GM23338 (cell line): ENCODE measurements at regions not wholly inside any gene's neighbourhood (a gene's known extent, or its start where the extent isn't known, plus 50 kb on each side); places are given as distances from the start of the nearest gene placed in this dataset.

Experiments
- ATAC-seq: fragments of 200-7000 bp; cut with Tn5 transposase; 3 replicates; pipeline ENCODE4 v1.9.1; 2020
- DNase-seq: peaks from one replicate; pipeline ENCODE4 v3.0.0-alpha.2; 2015; ENCODE audit warnings: low spot score
- H2AFZ ChIP-seq: fragments of 200-600 bp; sonication (generic); 2 replicates; pipeline ENCODE4 v1.8.0; 2016; ENCODE audit warnings: antibody characterized with exemption, mild to moderate bottlenecking, moderate library complexity
- H3F3A ChIP-seq: fragments of 200-600 bp; sonication (generic); replicated peaks from 2 replicates; pipeline ENCODE4 v1.8.0; 2017; ENCODE audit warnings: antibody characterized with exemption, mixed run types, low read depth
- H3K27ac ChIP-seq: fragments of 200-600 bp; sonication (generic); 2 replicates; pipeline ENCODE4 v1.6.1; 2016; ENCODE audit warnings: low read depth
- H3K27me3 ChIP-seq: fragments of 200-600 bp; sonication (generic); 2 replicates; pipeline ENCODE4 v1.8.0; 2016; ENCODE audit warnings: mild to moderate bottlenecking, mixed run types, moderate library complexity; ENCODE audit not compliant: insufficient read depth
- H3K36me3 ChIP-seq: fragments of 200-600 bp; sonication (generic); 2 replicates; pipeline ENCODE4 v1.8.0; 2016; ENCODE audit warnings: mild to moderate bottlenecking; ENCODE audit not compliant: insufficient read depth
- H3K4me1 ChIP-seq: fragments of 200-600 bp; sonication (generic); 2 replicates; pipeline ENCODE4 v1.8.0; 2016; ENCODE audit warnings: mild to moderate bottlenecking, moderate library complexity; ENCODE audit not compliant: insufficient read depth
- H3K4me2 ChIP-seq: fragments of 200-600 bp; sonication (generic); 2 replicates; pipeline ENCODE4 v1.7.1; 2017; ENCODE audit warnings: mixed run types
- H3K4me3 ChIP-seq: fragments of 200-600 bp; sonication (generic); 2 replicates; pipeline ENCODE4 v1.6.1; 2016; ENCODE audit warnings: mixed run types
- H3K79me2 ChIP-seq: fragments of 200-600 bp; sonication (generic); replicated peaks from 2 replicates; pipeline ENCODE4 v1.8.0; 2017; ENCODE audit warnings: mild to moderate bottlenecking; ENCODE audit not compliant: insufficient read depth
- H3K9me2 ChIP-seq: fragments of 200-600 bp; sonication (generic); 2 replicates; pipeline ENCODE4 v1.8.0; 2017; ENCODE audit not compliant: insufficient read depth
- H4K20me1 ChIP-seq: fragments of 200-600 bp; sonication (generic); replicated peaks from 2 replicates; pipeline ENCODE4 v1.8.0; 2017; ENCODE audit warnings: mild to moderate bottlenecking; ENCODE audit not compliant: insufficient read depth
- H3K27ac Mint-ChIP-seq: 2 replicates; pipeline ENCODE4 v1.8.0; 2020; ENCODE audit warnings: inconsistent platforms, mild to moderate bottlenecking, moderate library complexity, mixed read lengths
- H3K27me3 Mint-ChIP-seq: 3 replicates; pipeline ENCODE4 v1.8.0; 2022; ENCODE audit warnings: low read depth, mild to moderate bottlenecking, moderate library complexity, mixed read lengths, inconsistent platforms; ENCODE audit not compliant: insufficient read depth, poor library complexity
- H3K36me3 Mint-ChIP-seq: 3 replicates; pipeline ENCODE4 v1.8.0; 2021; ENCODE audit warnings: low read depth, mild to moderate bottlenecking, inconsistent platforms, moderate library complexity, mixed read lengths
- H3K4me1 Mint-ChIP-seq: 3 replicates; pipeline ENCODE4 v1.8.0; 2020; ENCODE audit warnings: mild to moderate bottlenecking, inconsistent platforms, mixed read lengths
- H3K4me3 Mint-ChIP-seq: 3 replicates; pipeline ENCODE4 v1.8.0; 2021; ENCODE audit warnings: moderate library complexity, mild to moderate bottlenecking, inconsistent platforms, mixed read lengths
- H3K9me3 Mint-ChIP-seq: 3 replicates; pipeline ENCODE4 v1.8.0; 2020; ENCODE audit warnings: moderate library complexity, mild to moderate bottlenecking, inconsistent platforms, mixed read lengths
- CREB1 ChIP-seq: fragments of 250-450 bp; sonication (Bioruptor Pico); IDR thresholded peaks from 2 replicates; pipeline ENCODE4 v1.5.0; 2020; ENCODE audit warnings: low read depth, mild to moderate bottlenecking, moderate library complexity
- EZH2 ChIP-seq: fragments of 200-600 bp; sonication (generic); IDR thresholded peaks from one replicate; pipeline ENCODE4 v1.8.0; 2017; ENCODE audit warnings: antibody characterized with exemption, mild to moderate bottlenecking, low read depth; ENCODE audit not compliant: unreplicated experiment
- EZH2phosphoT487 ChIP-seq: fragments of 200-600 bp; sonication (generic); IDR thresholded peaks from one replicate; pipeline ENCODE4 v1.8.1; 2018; ENCODE audit warnings: antibody characterized with exemption; ENCODE audit not compliant: unreplicated experiment
- JUNB ChIP-seq: IDR thresholded peaks from one replicate; pipeline ENCODE4 v1.6.1; 2016; ENCODE audit warnings: antibody characterized with exemption; ENCODE audit not compliant: unreplicated experiment
- NANOG ChIP-seq: IDR thresholded peaks from 2 replicates; pipeline ENCODE4 v1.6.1; 2016; ENCODE audit warnings: antibody characterized with exemption, borderline replicate concordance
- POLR2AphosphoS5 ChIP-seq: IDR thresholded peaks from 2 replicates; pipeline ENCODE4 v1.6.1; 2016; ENCODE audit warnings: antibody characterized with exemption, low read depth
- STAT1 ChIP-seq: IDR thresholded peaks from one replicate; pipeline ENCODE4 v1.6.1; 2016; ENCODE audit warnings: antibody characterized with exemption; ENCODE audit not compliant: unreplicated experiment
- ZNF114 ChIP-seq: fragments of 250-450 bp; sonication (Bioruptor Pico); IDR thresholded peaks from 2 replicates; pipeline ENCODE4 v1.5.0; 2020; ENCODE audit warnings: mild to moderate bottlenecking, moderate library complexity
- ZNF331 ChIP-seq: fragments of 250-450 bp; sonication (Bioruptor Pico); IDR thresholded peaks from 2 replicates; pipeline ENCODE4 v1.5.0; 2020; ENCODE audit warnings: low read depth, mild to moderate bottlenecking, moderate library complexity
- TF ChIP-seq, protein P1 (sequence below): IDR thresholded peaks from one replicate; pipeline ENCODE4 v1.6.1; 2018; ENCODE audit warnings: antibody characterized with exemption; ENCODE audit not compliant: unreplicated experiment
- TF ChIP-seq, protein P2 (sequence below): IDR thresholded peaks from 2 replicates; pipeline ENCODE4 v1.6.1; 2016; ENCODE audit warnings: antibody characterized with exemption
- TF ChIP-seq, protein P3 (sequence below): fragments of 250-450 bp; sonication (Bioruptor Pico); IDR thresholded peaks from 2 replicates; pipeline ENCODE4 v1.5.0; 2020; ENCODE audit warnings: mild to moderate bottlenecking, moderate library complexity
- TF ChIP-seq, protein P4 (sequence below), 2 experiments: fragments of 200-600 bp in 1 of 2; sonication (generic) in 1 of 2; conservative IDR thresholded peaks; 2 replicates each; pipeline versions ENCODE4 v1.5.1 to v1.6.1; 2016 to 2017; ENCODE audit warnings: antibody characterized with exemption in 2 of 2, low read depth in 2 of 2, mild to moderate bottlenecking in 2 of 2, moderate library complexity in 1 of 2

DNA sequence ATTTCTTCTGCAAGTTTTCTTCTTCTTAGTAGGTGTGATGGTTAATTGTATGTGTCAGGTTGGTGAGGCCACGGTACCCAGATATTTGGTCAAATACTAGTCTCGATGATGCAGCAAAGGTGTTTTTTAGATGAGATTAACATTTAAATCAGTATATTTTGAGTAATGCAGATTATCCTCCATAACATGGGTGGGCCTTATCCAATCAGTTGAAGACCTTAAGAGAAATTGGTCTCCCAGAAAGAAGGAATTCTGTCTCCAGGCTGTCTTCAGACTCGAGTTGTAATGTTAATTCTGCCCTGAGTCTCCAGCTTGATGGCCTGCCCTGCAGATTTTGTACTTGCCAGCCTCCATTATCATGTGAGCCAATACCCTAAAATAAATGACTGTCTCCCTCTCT, 122.5 kb upstream of the TSPAN5 start:
- TF ChIP-seq, protein P1, sequence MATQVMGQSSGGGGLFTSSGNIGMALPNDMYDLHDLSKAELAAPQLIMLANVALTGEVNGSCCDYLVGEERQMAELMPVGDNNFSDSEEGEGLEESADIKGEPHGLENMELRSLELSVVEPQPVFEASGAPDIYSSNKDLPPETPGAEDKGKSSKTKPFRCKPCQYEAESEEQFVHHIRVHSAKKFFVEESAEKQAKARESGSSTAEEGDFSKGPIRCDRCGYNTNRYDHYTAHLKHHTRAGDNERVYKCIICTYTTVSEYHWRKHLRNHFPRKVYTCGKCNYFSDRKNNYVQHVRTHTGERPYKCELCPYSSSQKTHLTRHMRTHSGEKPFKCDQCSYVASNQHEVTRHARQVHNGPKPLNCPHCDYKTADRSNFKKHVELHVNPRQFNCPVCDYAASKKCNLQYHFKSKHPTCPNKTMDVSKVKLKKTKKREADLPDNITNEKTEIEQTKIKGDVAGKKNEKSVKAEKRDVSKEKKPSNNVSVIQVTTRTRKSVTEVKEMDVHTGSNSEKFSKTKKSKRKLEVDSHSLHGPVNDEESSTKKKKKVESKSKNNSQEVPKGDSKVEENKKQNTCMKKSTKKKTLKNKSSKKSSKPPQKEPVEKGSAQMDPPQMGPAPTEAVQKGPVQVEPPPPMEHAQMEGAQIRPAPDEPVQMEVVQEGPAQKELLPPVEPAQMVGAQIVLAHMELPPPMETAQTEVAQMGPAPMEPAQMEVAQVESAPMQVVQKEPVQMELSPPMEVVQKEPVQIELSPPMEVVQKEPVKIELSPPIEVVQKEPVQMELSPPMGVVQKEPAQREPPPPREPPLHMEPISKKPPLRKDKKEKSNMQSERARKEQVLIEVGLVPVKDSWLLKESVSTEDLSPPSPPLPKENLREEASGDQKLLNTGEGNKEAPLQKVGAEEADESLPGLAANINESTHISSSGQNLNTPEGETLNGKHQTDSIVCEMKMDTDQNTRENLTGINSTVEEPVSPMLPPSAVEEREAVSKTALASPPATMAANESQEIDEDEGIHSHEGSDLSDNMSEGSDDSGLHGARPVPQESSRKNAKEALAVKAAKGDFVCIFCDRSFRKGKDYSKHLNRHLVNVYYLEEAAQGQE: no peak
- no peak for TF ChIP-seq NANOG
- no peak for TF ChIP-seq ZNF331
- no peak for TF ChIP-seq POLR2AphosphoS5
- no peak for TF ChIP-seq EZH2
- no peak for TF ChIP-seq EZH2phosphoT487
- no peak for TF ChIP-seq JUNB
- TF ChIP-seq STAT1: no peak
- TF ChIP-seq ZNF114: no peak
- TF ChIP-seq, protein P2, sequence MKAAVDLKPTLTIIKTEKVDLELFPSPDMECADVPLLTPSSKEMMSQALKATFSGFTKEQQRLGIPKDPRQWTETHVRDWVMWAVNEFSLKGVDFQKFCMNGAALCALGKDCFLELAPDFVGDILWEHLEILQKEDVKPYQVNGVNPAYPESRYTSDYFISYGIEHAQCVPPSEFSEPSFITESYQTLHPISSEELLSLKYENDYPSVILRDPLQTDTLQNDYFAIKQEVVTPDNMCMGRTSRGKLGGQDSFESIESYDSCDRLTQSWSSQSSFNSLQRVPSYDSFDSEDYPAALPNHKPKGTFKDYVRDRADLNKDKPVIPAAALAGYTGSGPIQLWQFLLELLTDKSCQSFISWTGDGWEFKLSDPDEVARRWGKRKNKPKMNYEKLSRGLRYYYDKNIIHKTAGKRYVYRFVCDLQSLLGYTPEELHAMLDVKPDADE: no peak
- TF ChIP-seq, protein P3, sequence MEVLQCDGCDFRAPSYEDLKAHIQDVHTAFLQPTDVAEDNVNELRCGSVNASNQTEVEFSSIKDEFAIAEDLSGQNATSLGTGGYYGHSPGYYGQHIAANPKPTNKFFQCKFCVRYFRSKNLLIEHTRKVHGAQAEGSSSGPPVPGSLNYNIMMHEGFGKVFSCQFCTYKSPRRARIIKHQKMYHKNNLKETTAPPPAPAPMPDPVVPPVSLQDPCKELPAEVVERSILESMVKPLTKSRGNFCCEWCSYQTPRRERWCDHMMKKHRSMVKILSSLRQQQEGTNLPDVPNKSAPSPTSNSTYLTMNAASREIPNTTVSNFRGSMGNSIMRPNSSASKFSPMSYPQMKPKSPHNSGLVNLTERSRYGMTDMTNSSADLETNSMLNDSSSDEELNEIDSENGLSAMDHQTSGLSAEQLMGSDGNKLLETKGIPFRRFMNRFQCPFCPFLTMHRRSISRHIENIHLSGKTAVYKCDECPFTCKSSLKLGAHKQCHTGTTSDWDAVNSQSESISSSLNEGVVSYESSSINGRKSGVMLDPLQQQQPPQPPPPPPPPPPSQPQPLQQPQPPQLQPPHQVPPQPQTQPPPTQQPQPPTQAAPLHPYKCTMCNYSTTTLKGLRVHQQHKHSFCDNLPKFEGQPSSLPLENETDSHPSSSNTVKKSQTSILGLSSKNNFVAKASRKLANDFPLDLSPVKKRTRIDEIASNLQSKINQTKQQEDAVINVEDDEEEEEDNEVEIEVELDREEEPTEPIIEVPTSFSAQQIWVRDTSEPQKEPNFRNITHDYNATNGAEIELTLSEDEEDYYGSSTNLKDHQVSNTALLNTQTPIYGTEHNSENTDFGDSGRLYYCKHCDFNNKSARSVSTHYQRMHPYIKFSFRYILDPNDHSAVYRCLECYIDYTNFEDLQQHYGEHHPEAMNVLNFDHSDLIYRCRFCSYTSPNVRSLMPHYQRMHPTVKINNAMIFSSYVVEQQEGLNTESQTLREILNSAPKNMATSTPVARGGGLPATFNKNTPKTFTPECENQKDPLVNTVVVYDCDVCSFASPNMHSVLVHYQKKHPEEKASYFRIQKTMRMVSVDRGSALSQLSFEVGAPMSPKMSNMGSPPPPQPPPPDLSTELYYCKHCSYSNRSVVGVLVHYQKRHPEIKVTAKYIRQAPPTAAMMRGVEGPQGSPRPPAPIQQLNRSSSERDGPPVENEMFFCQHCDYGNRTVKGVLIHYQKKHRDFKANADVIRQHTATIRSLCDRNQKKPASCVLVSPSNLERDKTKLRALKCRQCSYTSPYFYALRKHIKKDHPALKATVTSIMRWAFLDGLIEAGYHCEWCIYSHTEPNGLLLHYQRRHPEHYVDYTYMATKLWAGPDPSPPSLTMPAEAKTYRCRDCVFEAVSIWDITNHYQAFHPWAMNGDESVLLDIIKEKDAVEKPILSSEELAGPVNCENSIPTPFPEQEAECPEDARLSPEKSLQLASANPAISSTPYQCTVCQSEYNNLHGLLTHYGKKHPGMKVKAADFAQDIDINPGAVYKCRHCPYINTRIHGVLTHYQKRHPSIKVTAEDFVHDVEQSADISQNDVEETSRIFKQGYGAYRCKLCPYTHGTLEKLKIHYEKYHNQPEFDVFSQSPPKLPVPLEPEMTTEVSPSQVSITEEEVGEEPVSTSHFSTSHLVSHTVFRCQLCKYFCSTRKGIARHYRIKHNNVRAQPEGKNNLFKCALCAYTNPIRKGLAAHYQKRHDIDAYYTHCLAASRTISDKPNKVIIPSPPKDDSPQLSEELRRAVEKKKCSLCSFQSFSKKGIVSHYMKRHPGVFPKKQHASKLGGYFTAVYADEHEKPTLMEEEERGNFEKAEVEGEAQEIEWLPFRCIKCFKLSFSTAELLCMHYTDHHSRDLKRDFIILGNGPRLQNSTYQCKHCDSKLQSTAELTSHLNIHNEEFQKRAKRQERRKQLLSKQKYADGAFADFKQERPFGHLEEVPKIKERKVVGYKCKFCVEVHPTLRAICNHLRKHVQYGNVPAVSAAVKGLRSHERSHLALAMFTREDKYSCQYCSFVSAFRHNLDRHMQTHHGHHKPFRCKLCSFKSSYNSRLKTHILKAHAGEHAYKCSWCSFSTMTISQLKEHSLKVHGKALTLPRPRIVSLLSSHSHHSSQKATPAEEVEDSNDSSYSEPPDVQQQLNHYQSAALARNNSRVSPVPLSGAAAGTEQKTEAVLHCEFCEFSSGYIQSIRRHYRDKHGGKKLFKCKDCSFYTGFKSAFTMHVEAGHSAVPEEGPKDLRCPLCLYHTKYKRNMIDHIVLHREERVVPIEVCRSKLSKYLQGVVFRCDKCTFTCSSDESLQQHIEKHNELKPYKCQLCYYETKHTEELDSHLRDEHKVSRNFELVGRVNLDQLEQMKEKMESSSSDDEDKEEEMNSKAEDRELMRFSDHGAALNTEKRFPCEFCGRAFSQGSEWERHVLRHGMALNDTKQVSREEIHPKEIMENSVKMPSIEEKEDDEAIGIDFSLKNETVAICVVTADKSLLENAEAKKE (CRISPR knock-in tag): no peak
- no peak for TF ChIP-seq CREB1 (CRISPR knock-in tag)
- TF ChIP-seq, protein P4, sequence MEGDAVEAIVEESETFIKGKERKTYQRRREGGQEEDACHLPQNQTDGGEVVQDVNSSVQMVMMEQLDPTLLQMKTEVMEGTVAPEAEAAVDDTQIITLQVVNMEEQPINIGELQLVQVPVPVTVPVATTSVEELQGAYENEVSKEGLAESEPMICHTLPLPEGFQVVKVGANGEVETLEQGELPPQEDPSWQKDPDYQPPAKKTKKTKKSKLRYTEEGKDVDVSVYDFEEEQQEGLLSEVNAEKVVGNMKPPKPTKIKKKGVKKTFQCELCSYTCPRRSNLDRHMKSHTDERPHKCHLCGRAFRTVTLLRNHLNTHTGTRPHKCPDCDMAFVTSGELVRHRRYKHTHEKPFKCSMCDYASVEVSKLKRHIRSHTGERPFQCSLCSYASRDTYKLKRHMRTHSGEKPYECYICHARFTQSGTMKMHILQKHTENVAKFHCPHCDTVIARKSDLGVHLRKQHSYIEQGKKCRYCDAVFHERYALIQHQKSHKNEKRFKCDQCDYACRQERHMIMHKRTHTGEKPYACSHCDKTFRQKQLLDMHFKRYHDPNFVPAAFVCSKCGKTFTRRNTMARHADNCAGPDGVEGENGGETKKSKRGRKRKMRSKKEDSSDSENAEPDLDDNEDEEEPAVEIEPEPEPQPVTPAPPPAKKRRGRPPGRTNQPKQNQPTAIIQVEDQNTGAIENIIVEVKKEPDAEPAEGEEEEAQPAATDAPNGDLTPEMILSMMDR (conservative IDR thresholded peaks at IDR 0.05; ENCODE audit: low read depth in 2 of 2): no peak
- H3K27ac Mint-ChIP-seq: no peak overlapping the region
- H2AFZ ChIP-seq: no peak overlapping the region
- no peak overlapping the region for H3K4me3 Mint-ChIP-seq
- no peak for ATAC-seq
- no peak overlapping the region for H3K27ac ChIP-seq
- no peaks in the 10 kb centered on the region for H3K4me1 ChIP-seq
- no peaks in the 10 kb centered on the region for H3K9me3 Mint-ChIP-seq
- no peaks in the 10 kb centered on the region for H4K20me1 ChIP-seq
- no peak overlapping the region for H3K4me3 ChIP-seq
- no peaks in the 10 kb centered on the region for H3K27me3 Mint-ChIP-seq
- no peak for DNase-seq
- H3K36me3 ChIP-seq: no peaks in the 10 kb centered on the region
- H3K36me3 Mint-ChIP-seq: no peaks in the 10 kb centered on the region
- H3K79me2 ChIP-seq: no peaks in the 10 kb centered on the region
- no peaks in the 10 kb centered on the region for H3F3A ChIP-seq
- no peaks in the 10 kb centered on the region for H3K9me2 ChIP-seq
- no peak overlapping the region for H3K4me2 ChIP-seq
- no peaks in the 10 kb centered on the region for H3K27me3 ChIP-seq
- H3K4me1 Mint-ChIP-seq: no peaks in the 10 kb centered on the region
